ENCODE measurements at regions not wholly inside any gene's neighbourhood (a gene's known extent, or its start where the extent isn't known, plus 50 kb on each side); places are given as distances from the start of the nearest gene placed in this dataset.
"Not testable (repeated sequence)": the region's sequence is repeated elsewhere in the genome, so short reads cannot be mapped to it uniquely, and the experiment has no call there.

DNA sequence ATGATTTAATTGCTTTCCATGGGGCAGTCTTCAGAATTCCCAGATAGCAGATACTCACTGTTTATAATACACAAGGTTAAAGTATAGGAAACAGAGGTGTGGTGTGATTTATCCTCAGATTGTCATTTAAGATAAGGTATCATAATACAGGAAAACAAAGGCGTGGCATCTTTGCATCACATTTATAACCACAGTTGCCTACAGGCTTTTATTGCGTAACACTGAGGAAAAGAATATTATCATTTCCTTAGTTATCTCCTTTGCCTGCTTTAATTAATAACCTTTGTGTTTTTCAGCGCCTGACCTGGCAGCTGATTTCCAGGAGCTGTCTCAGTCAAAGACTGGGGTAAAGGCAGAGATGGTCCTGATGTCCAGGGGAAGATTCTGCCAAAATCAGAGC is 68.8 kb downstream of the SSX7 start:
- DNase-seq (ENCODE audit: extremely low read depth, low read depth), result no peak

DNA sequence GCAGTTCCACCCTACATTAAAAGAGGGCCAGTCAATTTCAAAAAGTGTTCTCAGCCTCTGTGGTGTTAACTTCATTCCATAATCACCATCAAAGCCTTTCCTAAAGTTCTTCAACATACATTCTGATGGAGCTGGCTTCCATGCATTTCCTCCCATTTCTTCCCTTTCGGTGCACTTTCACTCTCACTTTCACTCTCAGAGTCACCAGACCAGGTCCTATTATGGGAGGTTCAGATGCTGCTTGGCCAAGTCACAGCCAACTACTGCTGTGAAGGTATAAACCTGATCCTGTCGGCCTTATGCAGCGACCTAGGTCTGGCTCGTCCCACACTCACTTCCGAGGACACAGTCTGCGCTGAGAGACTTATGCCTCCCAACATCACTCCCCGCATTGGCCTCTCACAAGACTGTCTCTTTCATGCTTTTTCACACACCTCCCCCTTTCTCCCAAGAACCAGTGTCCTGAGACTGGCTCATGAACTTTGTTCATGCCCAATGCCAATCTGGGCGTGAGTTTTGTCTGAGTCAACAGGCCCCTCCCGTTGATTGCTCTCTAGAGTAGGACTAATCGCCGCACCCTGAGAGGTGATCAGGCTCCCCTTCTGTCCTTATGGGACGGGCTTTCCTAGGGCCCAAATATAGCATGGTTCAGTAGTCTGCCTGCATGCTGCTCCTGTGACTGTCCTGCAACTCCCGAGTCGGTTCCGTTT is 60.8 kb upstream of the XAGE1B start:
- no peak for DNase-seq (ENCODE audit: extremely low read depth, low read depth)

DNA sequence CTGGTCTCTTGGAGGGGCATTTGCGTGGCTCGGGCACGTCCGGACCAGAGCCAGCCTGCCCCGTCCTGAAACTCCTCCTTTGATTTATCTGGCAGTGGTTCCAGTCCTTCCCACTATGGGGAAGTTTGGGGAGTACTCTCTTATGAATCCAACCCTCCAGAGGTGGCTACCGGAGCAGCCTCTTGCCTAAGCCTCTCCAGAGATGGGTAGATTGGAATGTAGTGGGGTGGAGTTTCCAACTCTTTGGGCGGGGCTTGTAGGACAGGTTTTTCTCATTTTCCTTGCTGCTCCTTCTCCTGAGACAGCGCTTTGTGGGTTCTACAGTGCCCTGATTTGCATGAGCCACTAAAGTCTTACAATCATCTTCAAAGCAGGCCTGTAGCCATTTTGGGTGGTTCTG is 60.1 kb upstream of the XAGE1B start:
- no peak for DNase-seq (ENCODE audit: extremely low read depth, low read depth)

DNA sequence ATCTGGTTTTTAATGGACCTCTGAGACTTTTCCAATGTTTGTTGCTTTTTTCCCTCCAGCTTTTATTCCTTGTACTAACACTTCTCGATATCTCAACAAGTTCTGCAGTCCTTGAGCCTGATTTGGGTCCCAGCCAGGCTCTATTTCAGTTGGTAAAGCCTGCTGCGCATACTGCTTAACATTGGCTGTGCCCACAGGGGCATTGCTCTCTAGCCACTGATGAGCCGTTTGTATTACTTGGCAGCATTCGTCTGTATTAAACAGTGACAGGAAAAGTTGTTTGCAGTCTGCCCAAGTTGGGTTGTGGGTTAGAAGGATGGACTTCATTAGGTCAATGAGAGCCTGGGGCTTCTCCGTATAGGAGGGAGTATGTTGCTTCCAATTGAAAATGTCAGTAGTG is 59.6 kb upstream of the XAGE1B start:
- DNase-seq (ENCODE audit: extremely low read depth, low read depth), result no peak

DNA sequence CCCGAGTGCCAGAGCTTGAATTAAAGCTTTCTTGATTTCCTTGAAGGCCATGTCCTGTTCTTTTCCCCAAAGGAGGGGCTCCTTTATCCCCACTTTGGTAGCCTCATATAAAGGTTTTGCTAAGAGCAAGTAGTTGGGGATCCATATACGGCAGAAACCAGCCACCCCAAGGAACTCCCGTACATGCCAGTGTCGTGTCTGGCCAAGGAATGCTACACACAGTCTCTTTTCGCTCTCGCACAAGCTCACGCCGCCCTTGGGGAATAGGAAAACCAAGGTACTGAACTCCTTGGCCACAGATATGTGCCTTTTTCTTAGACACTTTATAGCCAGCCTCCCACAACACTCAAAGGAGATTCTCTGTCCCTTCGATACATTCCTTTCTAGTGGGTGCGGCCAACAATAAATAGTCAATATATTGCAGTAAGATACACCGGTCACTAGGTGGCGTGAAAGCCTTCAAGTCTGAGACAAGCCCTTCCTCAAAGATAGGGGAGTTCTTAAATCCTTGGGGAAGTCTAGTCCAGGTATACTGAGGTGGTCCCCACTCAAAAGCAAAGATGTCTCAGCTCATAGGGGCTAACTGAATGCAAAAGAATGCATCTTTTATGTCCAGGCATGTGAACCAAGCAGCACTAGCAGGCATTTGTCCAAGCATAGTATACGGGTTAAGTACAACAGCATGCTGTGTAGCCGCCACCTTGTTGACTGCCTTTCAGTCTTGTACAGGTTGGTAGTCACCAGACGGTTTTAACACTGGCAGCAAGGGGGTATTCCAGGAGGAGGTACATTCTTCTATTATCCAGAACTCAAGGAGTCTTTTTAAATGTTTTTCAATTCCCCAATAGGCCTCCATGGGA is 57.8 kb upstream of the XAGE1B start:
- DNase-seq (ENCODE audit: extremely low read depth, low read depth), result peak; percentile 69

DNA sequence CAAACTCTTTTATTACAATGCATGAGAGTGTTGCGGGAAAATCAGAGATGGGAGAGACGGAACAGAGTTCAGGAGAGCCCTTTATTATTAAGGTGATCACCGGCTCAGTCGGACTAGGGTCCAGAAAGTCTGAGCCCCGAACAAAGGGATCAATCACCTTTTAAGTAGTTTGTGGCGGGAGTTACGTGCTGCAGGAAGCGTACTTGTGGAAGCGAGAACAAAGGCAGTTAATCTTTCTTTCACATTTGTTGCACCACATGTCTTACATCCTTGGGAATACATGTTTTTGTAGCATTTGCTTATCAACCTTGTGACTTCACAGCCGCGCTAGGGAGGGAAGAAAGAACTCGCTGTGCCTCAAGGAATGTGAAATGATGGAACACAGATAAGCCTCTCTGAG is 51.3 kb upstream of the XAGE1B start:
- not testable (repeated sequence) for DNase-seq (ENCODE audit: extremely low read depth, low read depth)
